Endometrium (tissue), 2 donors: ENCODE measurements at regions not wholly inside any gene's neighbourhood (a gene's known extent, or its start where the extent isn't known, plus 50 kb on each side); places are given as distances from the start of the nearest gene placed in this dataset.

Experiments used
- FAIRE-seq: peaks from 2 replicates; lab custom pipeline; 2012; peaks lifted over from hg19 to GRCh38; lab: Jason Lieb, UNC
- donor health status: control.
- donor health status: control.

- no peak for FAIRE-seq
Measured at GRCh38 chr5:109468288-109468676, 58.5 kb upstream of the PJA2 start.

- no peak for FAIRE-seq
Measured at GRCh38 chr5:109467058-109467457, 57.3 kb upstream of the PJA2 start.
